Urothelium cell line (cell line): ENCODE measurements at regions not wholly inside any gene's neighbourhood (a gene's known extent, or its start where the extent isn't known, plus 50 kb on each side); places are given as distances from the start of the nearest gene placed in this dataset.

Source experiments
- DNase-seq: peaks from one replicate; pipeline ENCODE4 v3.0.0; 2011; ENCODE audit warnings: low spot score, mixed read lengths
- FAIRE-seq: peaks from 2 replicates; lab custom pipeline; 2011; peaks lifted over from hg19 to GRCh38; lab: Jason Lieb, UNC

DNA sequence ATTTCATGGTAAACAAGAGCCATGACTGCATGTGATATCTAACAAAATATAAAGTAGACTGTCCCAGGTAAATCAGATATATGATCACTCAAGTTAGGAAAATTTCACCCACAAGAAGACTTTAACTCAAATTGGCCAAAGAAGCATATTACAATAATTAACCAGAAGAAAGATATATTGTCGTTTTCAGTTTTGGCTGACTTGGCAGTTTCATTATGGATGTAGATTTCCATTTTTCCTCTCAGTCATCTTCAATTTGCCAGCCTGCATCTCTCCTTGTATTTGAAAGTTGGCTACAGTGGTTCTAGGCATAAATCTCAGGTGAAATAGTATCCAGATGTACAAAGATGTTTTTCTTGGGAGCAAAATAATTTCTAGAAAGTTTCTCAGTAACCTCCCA is 761.6 kb downstream of the LRFN5 start:
- FAIRE-seq (no peak), DNase-seq (no peak)

DNA sequence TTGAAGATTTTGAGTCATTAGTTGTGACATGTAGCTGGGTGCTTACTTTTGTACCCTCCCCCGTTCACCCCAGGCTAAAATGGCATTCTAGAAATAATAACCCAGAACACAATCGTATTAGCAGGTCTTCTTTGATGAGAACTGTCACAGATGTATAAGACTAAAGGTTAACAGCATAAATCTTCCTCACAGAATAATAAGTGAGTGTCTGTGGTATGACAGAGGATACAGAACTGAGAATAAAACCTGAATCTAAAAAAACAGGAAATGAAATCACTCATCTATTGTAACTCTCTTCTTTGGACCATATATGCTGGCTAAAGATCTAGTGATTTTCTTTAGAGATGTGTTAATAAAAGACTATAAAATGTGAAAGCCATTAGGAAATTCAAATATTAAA is 746.6 kb downstream of the LRFN5 start:
- DNase-seq (no peak), FAIRE-seq (no peak)

DNA sequence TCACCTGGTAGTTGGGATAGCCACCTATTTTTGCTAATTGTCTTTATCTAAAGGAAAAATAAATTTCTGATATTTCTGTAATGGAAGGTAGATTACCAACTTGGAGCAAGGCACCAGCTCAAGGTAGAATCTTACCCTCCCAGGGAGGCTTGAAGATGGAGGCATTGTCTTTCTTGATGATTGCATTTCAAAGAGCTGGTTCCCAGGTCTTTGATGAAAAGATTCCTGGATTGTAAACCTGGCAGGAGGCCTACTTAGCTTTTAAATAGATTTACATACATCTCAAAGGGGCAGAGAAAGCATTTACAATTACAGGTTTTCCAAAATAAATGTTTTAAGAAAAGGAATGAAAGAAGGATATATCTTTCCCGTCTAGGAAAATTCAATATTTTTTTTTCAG is 729.2 kb downstream of the LRFN5 start:
- DNase-seq (no peak), FAIRE-seq (no peak)

DNA sequence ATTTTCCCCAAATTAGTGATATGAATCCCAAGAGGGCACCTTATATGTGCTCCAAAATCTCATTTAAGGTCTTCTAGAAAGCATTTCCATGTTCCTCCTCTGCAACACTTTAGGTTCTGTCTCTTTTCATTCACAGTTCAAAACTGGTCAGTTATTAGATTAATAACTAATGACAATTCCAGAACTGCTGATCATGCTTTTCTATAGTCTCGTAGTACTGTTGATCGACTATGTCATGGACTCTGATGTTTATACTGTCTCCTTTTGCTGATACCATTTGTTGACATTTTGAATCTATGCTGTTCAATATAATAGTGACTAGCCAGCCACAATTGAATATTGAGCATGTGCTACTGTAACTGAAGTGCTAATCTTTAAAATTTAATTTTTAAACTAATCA is 728.3 kb downstream of the LRFN5 start:
- no peak for DNase-seq
- no peak for FAIRE-seq

DNA sequence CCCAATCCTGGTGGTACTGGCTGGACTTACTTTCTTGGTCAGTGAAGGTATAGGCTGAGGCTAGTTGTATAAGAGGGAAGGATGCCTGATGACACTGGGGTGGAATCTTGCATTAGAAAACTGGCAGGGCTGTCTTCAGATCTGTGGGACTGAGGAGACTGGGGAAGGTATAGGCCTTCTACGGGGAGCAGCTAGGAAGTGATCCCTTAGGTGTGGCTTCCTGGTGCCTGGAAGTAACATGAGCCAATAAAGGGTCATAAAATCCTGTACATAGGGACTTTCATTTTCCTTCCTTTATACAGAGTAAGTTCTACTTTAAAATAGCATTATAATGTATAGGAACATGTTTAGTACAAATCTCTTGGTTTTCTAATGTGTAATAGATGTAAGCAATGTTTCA is 716.8 kb downstream of the LRFN5 start:
- DNase-seq: no peak
- FAIRE-seq: no peak

DNA sequence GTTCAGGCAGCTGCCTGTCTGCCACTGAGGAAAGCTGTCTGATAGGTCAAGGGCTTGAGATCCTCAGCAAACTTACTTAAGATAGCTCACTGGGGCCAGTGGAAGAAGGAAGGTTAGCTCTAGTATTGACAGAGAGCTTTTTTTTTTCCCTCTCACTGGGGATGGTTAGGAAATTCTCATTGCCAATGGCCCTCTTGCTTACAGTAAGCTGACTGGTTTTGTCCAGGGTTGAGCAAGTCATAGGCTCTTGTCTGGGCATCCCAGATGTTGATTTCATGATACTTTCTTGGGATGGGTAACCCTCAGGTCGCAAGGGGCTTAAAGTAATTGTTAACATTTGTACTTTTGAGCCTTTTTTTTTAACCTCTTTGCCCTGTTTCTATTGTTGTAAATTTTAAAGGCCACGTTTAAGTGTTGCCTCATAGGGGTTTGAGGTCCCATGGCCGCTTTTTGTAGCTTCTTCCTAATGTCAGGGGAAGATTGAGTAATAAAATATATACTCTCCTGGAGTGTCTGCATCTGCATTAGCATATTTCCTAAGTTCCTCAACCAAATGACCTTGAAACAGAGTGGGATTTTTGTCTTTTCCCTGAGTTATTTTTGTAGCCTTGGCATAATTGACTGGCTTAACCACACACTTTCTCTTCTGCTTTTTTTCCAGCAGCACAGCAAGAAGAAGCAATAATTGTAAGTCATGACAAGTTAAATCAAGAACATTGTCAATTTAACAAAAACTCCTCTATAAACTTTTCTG is 716.0 kb downstream of the LRFN5 start:
- FAIRE-seq: no peak

DNA sequence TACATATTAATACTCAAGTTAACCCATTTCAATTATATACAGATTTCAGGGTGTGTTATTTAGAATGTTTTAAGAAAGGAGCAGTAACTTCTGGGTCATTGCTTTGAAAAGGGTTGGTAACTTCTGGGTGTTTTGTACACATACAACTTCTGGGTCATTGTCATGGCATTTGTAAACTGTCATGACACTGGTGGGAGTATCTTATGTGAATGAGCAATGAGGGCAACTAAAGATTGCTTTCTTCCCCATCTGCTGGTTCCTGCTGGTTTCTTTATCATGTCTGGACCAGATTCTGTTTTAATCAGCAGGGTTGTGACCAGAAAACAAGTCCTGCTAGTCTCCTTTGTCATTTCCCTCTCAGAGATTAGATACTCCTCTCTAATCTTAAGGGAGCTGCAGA is 713.3 kb downstream of the LRFN5 start:
- no peak for FAIRE-seq
- DNase-seq: no peak

More for the DNA sequence above, 716.0 kb downstream of the LRFN5 start:
- no peak for DNase-seq

DNA sequence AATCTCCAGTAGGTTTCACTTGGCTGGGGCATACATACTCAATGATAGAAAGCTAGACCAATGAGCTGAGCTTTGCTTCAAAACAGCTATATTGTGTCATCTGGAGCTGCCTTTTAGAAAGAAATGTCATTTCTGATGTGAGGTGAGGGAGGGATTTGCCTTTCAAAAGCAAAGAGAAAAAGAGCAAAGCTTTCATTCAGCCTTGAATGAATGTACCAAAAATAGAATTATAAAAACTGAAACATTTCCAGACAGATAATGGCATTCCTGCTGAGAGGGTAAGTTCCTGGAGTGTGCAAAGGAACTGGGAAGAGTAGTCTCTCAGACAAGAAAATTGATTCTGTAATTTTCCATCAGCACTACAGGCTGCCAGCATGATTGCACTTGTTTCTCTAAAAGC is 710.0 kb downstream of the LRFN5 start:
- no peak for FAIRE-seq
- no peak for DNase-seq

DNA sequence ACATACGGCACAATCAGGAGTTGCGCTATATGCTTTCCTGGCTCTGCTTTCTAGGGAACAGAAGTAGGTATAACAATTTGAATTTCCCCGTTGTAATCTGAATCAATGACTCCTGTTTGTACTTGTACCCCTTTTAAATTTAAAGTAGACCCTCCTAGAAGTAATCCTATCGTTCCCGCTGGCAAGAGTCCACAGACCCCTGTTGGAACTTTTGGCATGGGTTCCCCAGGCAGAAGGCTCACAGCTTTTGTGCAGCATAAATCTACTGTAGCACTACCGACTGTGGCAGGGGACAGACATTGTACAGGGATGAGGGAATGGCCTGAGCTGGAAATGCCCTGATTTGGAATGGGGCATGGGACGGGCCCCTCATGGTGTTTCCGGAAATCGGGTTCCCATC is 705.2 kb downstream of the LRFN5 start:
- DNase-seq (no peak), FAIRE-seq (no peak)

DNA sequence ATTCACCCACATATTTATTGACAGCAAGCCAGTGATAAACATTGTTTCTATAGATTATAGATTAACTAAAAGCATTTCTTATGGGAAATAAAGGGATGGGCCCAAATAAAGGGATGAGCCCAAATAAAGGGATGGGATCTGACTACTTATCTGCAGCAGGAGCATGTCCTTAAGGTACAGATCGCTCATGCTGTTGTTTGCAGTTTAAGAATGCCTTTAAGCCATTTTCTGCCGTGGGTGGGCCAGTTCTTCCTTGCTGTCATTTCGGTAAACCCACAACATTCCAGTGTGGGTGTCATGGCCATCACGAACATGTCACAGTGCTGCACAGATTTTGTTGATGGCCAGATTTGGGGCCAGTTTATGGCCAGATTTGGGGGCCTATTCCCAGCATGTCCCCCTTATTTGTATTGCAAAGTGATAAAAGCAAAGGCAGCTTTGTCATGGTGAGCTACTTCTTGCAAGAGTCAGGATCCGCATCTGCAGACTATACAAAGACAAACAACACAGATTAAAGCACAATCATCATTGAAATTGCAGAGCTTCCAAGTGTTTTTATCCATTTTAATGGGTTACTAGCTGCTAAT is 700.7 kb downstream of the LRFN5 start:
- DNase-seq: no peak
- no peak for FAIRE-seq

DNA sequence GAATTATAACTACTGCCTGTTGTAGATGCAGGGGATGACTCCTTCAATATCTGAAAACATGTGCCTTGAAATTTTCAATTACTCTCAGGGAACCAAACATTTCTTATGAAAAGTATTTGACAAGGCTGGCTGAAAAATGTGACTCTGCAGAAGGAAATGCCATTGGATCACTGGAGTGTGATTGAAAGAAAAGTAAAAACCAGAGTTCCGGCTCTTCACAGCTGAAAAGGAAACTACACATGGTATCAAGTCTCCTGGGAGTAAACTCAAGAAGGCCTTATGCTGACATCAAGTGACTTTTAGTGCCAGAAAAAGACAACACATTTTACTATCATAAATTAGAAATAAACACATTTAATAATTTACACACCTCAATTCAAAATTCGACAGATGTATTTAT is 693.0 kb downstream of the LRFN5 start:
- DNase-seq (no peak), FAIRE-seq (no peak)

DNA sequence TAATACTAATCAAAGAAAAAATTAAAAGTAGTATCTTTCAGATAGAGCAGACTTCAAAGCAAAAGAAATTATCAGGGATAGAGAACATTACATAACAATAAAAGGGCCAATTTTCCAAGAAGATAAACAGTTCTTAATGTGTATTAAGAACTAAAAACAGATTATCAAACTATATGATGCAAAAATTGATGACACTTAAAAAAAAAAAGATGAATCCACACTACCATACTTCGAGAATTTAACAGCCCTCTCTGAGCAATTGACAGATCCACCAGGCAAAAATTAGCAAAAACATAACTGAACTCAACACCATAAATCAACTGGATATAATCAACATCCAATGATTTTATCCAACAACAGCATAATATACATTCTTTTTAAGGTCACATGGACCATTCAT is 686.5 kb downstream of the LRFN5 start:
- no peak for DNase-seq
- FAIRE-seq: no peak

DNA sequence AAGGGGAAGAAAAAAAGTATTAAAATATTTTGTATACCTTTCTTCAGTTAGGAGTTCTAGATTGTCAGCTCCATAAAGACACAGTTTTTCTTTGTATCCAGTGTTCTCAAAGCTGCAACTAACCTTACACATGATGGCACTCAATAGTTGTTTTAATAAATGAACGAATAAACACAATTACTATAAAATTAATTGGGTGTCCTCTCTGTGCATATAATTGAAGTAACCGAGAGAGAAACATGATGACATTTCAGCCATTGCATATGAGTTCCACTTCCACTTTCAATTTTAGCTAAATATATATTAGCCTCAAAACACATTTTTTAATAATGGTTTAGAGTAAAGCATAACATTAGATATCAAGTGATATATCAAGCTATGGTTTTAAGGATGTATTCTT is 671.2 kb downstream of the LRFN5 start:
- DNase-seq (no peak), FAIRE-seq (no peak)

DNA sequence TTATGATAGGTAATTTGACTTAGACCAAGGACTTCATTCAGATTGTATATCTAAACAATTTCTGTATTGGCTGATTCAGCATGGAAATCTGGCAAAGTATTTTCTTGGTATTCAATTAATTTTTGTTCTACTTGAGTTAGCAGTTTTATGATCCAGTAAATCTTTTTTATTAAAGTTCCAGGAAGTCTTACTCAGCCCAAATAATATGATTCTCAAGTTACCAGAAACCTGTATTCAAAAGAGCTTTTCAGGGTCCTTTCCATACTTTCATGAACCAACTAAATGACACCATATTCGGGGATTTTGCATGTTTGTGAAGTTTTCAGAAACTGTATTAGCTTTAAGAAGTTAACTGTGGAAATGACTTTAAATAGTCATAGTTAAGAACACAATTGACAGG is 662.6 kb downstream of the LRFN5 start:
- FAIRE-seq (no peak), DNase-seq (no peak)

DNA sequence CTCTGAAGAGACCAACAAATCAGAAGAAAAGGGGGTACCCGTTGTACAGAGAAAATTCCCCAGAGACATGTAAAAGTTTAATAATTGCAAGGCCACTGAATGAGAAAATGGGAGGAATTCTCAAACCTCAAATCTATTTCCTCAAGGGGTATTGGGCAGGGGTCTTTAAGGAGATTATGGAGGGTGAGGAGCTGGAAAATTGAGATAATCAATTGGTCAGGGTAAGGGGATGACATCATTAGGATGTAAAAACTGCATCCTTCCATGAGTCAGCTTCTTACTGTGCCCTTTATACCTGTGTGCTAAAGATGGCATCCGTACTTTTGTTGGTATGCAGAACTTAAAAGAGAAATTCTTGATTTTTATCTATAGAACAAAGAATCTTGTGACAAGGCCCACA is 641.5 kb downstream of the LRFN5 start:
- no peak for FAIRE-seq

DNA sequence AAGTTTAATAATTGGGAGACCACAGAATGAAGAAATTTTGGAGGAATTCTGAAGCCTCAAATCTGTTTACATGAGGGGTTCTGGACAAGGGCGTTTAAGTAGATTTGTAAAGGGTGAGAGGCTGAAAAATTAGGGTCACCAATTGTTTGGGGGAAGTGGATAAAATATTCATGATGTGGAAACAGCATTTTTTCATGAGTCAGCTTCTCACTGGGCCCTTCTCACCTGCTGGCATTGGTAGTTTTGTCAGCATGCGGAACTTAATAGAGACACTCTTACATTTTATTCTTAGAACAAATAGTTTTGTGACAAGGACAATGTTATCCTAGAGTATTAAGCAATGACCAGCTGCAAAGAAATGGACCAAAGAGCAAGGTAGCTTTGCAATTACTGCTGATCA is 634.4 kb downstream of the LRFN5 start:
- no peak for DNase-seq
- no peak for FAIRE-seq

More for the DNA sequence above, 641.5 kb downstream of the LRFN5 start:
- no peak for DNase-seq

DNA sequence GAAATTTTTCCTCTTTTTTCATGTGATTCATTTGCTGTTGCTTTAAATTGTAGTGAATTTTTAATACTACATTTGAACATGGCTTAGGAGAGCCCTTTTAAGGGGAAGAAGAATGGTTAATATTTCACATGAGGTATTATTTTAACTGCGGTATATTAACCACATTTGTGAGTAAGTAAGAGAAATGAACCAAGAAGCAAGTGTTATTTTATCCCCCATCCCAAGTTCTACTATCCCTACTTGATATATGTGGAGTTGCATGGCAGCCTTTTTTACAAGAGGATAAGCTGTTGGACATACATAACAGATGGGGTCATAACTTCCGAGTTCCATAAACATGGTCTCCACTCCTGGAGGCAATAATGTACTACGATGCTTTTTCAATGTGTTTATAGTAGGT is 623.3 kb downstream of the LRFN5 start:
- no peak for FAIRE-seq
- DNase-seq: no peak

DNA sequence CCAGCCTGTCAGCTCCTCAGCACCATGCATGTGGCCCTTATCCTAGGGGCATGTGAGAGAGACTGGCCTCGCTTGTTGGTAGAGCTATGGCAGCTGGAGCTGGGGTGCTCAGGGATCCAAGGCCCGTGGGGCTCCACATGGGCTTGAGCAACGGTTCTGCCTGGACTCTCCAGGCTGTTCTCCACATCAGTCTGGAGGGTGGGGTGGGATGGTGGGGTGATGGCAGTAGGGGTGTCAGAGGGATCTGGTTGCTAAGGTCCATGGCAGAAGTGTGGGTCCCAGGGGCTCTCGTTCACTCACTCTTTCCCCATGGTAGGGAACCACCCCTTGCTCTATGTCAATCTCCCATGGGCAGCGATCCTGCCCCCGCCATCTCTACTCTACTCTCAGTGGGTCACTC is 622.6 kb downstream of the LRFN5 start:
- FAIRE-seq (no peak), DNase-seq (no peak)

DNA sequence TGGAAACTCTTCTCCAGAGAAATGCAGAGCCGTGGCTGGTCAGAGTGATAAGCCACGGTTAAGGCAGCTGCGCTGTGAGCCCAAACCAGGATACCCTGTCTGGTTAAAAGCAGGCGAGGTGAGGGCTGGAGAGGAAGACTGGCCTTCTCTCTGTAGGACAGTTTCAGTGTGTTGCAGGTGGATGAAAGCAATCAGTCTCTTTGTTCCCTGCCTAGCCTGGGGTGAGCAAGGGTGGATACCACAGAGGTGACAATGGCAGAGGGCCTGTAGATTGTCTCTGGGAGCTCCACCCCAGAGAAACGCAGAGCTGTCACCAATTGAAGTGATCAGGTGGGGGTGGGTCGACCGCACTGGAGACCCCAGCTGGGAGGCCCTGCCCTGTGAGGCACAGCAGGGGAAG is 621.9 kb downstream of the LRFN5 start:
- DNase-seq: no peak
- no peak for FAIRE-seq

DNA sequence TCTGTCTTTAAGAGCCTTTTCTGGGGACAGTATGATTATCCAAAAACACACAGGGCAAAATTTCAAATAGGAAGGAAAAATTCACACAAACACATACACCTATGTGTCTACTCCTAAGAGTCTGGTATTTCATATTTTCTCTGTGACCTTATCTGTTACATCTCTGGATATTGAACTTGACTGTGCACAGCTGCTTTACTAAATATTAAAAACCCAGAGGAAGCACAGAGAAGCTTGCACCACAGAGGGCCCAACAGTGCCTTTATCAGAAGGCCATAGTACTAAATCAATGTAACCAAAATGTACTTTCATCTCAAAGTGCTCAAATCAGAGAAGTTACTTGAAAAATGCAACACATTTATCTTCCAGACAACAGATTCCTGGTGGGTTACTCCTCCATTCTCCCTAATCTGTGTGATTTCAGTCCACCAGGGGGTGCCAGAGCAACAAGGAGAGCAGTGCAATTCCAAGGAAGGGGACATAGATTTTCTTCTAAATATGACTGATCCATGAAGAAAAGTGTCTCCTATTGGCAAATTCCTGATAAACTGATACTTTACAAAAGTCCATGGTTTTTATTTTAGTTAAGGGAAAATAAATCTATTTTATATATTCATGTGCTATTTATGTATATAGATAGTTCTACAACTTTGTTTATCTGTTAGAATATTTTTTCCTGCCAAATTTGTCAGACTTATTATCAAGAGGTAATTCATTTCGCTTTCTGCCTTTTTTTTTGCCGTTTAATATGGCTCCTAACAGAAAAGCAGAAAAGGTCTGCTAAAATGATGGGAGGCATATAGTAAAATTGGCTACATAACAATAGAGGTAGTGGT is 617.6 kb downstream of the LRFN5 start:
- FAIRE-seq (peak; percentile 23), DNase-seq (peak; percentile 38)

DNA sequence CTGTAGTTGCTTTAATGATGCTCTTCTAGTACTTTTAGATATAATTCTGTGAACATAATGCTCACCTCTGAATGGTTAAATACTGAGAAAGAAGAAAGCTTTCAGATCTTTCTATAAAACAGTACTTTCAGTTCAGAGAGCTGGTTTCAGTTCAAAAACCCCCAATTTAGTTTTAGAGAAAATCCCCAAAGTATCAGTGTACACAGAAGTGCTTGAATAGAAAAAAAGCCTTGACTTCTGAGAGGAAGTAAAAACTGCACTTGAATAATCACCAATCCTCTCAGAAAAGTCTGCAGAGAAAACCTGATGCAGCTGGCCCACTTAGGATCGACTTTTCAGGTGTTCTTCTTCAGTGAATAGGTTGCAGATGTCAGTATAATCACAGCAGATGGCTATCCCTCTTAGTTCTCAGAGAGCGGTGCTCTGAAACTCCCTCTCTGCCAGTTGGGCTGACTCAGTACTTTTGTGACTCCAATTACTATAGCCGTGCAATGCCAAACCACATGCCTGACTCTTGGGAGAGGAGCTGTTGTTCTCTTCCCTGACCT is 616.3 kb downstream of the LRFN5 start:
- FAIRE-seq: no peak
- DNase-seq: peak; percentile 20
